Esophagus squamous epithelium (tissue), 5 donors: ENCODE measurements at regions not wholly inside any gene's neighbourhood (a gene's known extent, or its start where the extent isn't known, plus 50 kb on each side); places are given as distances from the start of the nearest gene placed in this dataset.

Source experiments
- DNase-seq: peaks from one replicate; lab custom pipeline; 2025; lab: John Stamatoyannopoulos, UW
- H3K27ac ChIP-seq, 4 donors: fragments of 200-600 bp; sonication (generic); one replicate each; pipeline ENCODE4 v1.5.1; 2016 to 2019; ENCODE audit warnings: mild to moderate bottlenecking in 1 of 4
- H3K27me3 ChIP-seq, 4 donors: fragments of 200-600 bp; sonication (generic); 1 replicate in 3 of 4; 2 replicates in 1 of 4; pipeline versions ENCODE4 v1.5.1 to v1.6.0; 2017 to 2021; ENCODE audit warnings: antibody characterized with exemption in 1 of 4
- H3K36me3 ChIP-seq, 3 donors: fragments of 200-600 bp; sonication (generic); one replicate each; pipeline ENCODE4 v1.5.1; 2016 to 2019
- H3K4me1 ChIP-seq, 3 donors: fragments of 200-600 bp; sonication (generic); one replicate each; pipeline ENCODE4 v1.5.1; 2017 to 2019
- H3K4me3 ChIP-seq, 4 donors: fragments of 200-600 bp; sonication (generic); 1 replicate in 3 of 4; 2 replicates in 1 of 4; pipeline ENCODE4 v1.5.1; 2016 to 2019; ENCODE audit warnings: mild to moderate bottlenecking in 2 of 4, moderate library complexity in 1 of 4
- H3K9me3 ChIP-seq, 3 donors: fragments of 200-600 bp; sonication (generic); one replicate each; pipeline ENCODE4 v1.5.1; 2016 to 2019
- POLR2A ChIP-seq, 4 donors: fragments of 450-650 bp; IDR thresholded peaks; one replicate each; pipeline ENCODE4 v1.6.1; 2017; ENCODE audit warnings: antibody characterized with exemption in 4 of 4, mild to moderate bottlenecking in 4 of 4, moderate library complexity in 3 of 4
- WGBS, 2 donors: methylation state at CpG; one replicate each; pipeline ENCODE4 v1.1.5; 2018; 5-methylcytosine and 5-hydroxymethylcytosine counted together
- intact Hi-C: fragments of 100-400 bp; cut with DNase I; formaldehyde crosslinking; loops from one replicate; pipeline ENCODE4 v1.15.0; 2022
- TF ChIP-seq, protein P1 (sequence below), 6 experiments: fragments of 450-650 bp in 4 of 6; fragments of 200-600 bp in 2 of 6; sonication (generic) in 2 of 6; IDR thresholded peaks; one replicate each; pipeline ENCODE4 v1.5.1; 2016 to 2019; ENCODE audit warnings: antibody characterized with exemption in 6 of 6, mild to moderate bottlenecking in 4 of 6, moderate library complexity in 4 of 6
- donor health status: DM: yes; HTN: yes; CAD: no.

DNA sequence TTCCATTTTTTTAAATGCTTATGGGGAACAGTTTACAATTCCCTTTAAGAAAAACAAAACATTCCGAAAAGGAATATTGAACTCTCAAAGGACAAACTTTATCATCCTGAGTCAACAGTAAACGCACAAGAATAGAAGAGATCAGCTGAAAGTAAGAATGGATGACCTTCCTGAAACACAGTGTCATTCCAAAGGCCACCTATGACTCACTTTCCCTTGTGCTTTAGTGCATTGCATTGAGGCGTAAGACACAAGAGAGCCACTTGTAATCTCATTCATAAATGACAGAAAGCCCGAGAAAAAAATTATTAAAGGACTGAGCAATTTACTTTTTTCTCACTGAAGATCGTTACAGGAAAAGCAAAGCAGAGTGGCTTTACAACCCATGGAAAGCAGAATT, 1062.4 kb upstream of the DIAPH2 start:
- Histone ChIP-seq H3K4me1 (no peaks in the 10 kb centered on the region), H3K4me3 (no peak overlapping the region), H3K36me3 (no peaks in the 10 kb centered on the region), H3K27me3 (no peaks in the 10 kb centered on the region), H3K27ac (no peak overlapping the region), H3K9me3 (no peaks in the 10 kb centered on the region)
- WGBS, 2 donors = 69 to 70% methylated on average over 5 of the region's 5 CpGs
- intact Hi-C loops = no loop called here
- DNase-seq = no peak
- TF ChIP-seq, protein P1, sequence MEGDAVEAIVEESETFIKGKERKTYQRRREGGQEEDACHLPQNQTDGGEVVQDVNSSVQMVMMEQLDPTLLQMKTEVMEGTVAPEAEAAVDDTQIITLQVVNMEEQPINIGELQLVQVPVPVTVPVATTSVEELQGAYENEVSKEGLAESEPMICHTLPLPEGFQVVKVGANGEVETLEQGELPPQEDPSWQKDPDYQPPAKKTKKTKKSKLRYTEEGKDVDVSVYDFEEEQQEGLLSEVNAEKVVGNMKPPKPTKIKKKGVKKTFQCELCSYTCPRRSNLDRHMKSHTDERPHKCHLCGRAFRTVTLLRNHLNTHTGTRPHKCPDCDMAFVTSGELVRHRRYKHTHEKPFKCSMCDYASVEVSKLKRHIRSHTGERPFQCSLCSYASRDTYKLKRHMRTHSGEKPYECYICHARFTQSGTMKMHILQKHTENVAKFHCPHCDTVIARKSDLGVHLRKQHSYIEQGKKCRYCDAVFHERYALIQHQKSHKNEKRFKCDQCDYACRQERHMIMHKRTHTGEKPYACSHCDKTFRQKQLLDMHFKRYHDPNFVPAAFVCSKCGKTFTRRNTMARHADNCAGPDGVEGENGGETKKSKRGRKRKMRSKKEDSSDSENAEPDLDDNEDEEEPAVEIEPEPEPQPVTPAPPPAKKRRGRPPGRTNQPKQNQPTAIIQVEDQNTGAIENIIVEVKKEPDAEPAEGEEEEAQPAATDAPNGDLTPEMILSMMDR (IDR thresholded peaks at IDR 0.05) = no peak
- no peak for TF ChIP-seq POLR2A (IDR thresholded peaks at IDR 0.05)

DNA sequence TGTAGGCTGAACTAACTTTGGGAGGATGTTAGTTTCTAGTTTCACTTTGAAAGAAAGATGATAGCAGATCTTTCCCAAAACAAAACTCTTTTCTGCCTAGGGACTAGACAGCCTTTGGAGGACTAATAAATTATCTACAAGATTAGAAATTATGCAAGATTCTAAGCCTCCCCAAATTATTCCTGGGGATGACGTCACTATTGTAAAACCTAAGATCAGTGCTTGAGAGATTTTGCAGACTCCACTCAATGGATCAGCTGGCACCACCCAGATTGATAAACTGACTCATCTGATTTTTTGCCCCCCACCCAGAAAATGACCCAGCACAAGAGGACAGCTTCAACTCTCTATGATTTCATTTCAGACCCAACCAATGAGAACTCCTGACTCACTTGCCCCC, 1057.9 kb upstream of the DIAPH2 start:
- no peaks in the 10 kb centered on the region for H3K4me1 ChIP-seq
- 40 to 64% methylated on average over 1 of the region's 1 CpG for WGBS, 2 donors
- H3K4me3 ChIP-seq = no peak overlapping the region
- TF ChIP-seq POLR2A (IDR thresholded peaks at IDR 0.05) = no peak
- TF ChIP-seq, protein P1 (IDR thresholded peaks at IDR 0.05) = no peak
- H3K36me3 ChIP-seq = no peaks in the 10 kb centered on the region
- H3K9me3 ChIP-seq = no peaks in the 10 kb centered on the region
- no peak overlapping the region for H3K27ac ChIP-seq
- intact Hi-C loops = no loop called here
- no peaks in the 10 kb centered on the region for H3K27me3 ChIP-seq
- DNase-seq = no peak

- no peak for TF ChIP-seq POLR2A (IDR thresholded peaks at IDR 0.05)
- TF ChIP-seq, protein P1 (IDR thresholded peaks at IDR 0.05) = no peak
- H3K4me1 ChIP-seq = no peaks in the 10 kb centered on the region
- 67 to 74% methylated on average over 1 of the region's 1 CpG for WGBS, 2 donors
- H3K36me3 ChIP-seq = no peaks in the 10 kb centered on the region
- H3K4me3 ChIP-seq = no peak overlapping the region
- no peaks in the 10 kb centered on the region for H3K27me3 ChIP-seq
- no peak overlapping the region for H3K27ac ChIP-seq
- intact Hi-C loops = no loop called here
- no peaks in the 10 kb centered on the region for H3K9me3 ChIP-seq
- DNase-seq = no peak
These were observed 1055.8 kb upstream of the DIAPH2 start for GRCh38 chrX:95628796-95629195.

DNA sequence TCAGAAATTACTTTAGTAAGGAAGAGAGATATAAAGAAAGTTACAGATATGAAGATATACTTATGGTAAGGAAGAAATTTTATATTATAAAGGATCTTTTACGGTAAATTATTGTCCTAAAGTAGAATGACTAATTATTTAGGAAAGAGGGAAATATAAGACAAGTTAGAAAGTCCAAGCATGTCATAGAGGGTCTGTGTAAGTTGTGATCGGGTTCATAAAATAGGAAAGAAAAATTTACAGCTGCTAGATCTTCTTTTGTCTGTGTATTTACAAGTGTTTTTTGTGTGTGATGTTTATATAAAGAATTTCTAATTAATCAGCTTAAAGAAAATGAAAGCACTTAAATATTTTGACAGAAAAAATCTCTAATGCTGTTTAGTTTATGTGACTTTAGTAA, 1054.9 kb upstream of the DIAPH2 start:
- H3K27ac ChIP-seq = no peak overlapping the region
- DNase-seq = no peak
- H3K4me1 ChIP-seq = no peaks in the 10 kb centered on the region
- no peaks in the 10 kb centered on the region for H3K27me3 ChIP-seq
- no peak overlapping the region for H3K4me3 ChIP-seq
- H3K9me3 ChIP-seq = no peaks in the 10 kb centered on the region
- intact Hi-C loops = no loop called here
- WGBS, 2 donors = 64 to 82% methylated on average over 2 of the region's 2 CpGs
- H3K36me3 ChIP-seq = no peaks in the 10 kb centered on the region
- TF ChIP-seq, protein P1 (IDR thresholded peaks at IDR 0.05) = no peak
- TF ChIP-seq POLR2A (IDR thresholded peaks at IDR 0.05) = no peak

GRCh38 chrX:95640226-95640625, 1044.4 kb upstream of the DIAPH2 start:
- Histone ChIP-seq H3K27ac (no peak overlapping the region), H3K4me1 (no peaks in the 10 kb centered on the region), H3K9me3 (no peaks in the 10 kb centered on the region), H3K36me3 (no peaks in the 10 kb centered on the region), H3K4me3 (no peak overlapping the region), H3K27me3 (no peaks in the 10 kb centered on the region)
- 8 to 40% methylated on average over 2 of the region's 2 CpGs for WGBS, 2 donors
- intact Hi-C loops = no loop called here
- DNase-seq = no peak
- TF ChIP-seq, protein P1 (IDR thresholded peaks at IDR 0.05) = no peak
- no peak for TF ChIP-seq POLR2A (IDR thresholded peaks at IDR 0.05)
